H9 (cell line): ENCODE measurements at regions not wholly inside any gene's neighbourhood (a gene's known extent, or its start where the extent isn't known, plus 50 kb on each side); places are given as distances from the start of the nearest gene placed in this dataset.

Source experiments
- DNase-seq: peaks from one replicate; pipeline ENCODE4 v3.0.0-alpha.2; 2017
- H2AFZ ChIP-seq: one replicate; pipeline ENCODE4 v1.6.1; 2013; ENCODE audit warnings: mild to moderate bottlenecking, low read length, control low read depth, moderate library complexity
- H2AK5ac ChIP-seq: 2 replicates; pipeline ENCODE4 v1.6.1; 2013; ENCODE audit warnings: low read length, control low read depth, mixed read lengths; ENCODE audit not compliant: insufficient read length
- H2BK120ac ChIP-seq: one replicate; pipeline ENCODE4 v1.6.1; 2013; ENCODE audit warnings: low read depth, mild to moderate bottlenecking, low read length, control low read depth, inconsistent platforms; ENCODE audit not compliant: poor library complexity, severe bottlenecking
- H2BK12ac ChIP-seq: 2 replicates; pipeline ENCODE4 v1.6.1; 2013; ENCODE audit warnings: low read length, control low read depth, mixed read lengths, low read depth; ENCODE audit not compliant: insufficient read length
- H2BK15ac ChIP-seq: 2 replicates; pipeline ENCODE4 v1.6.1; 2013; ENCODE audit warnings: low read depth, low read length, control low read depth
- H2BK20ac ChIP-seq: one replicate; pipeline ENCODE4 v1.6.1; 2013; ENCODE audit warnings: low read depth, mild to moderate bottlenecking, low read length, control low read depth, inconsistent platforms; ENCODE audit not compliant: poor library complexity, severe bottlenecking
- H2BK5ac ChIP-seq: 2 replicates; pipeline ENCODE4 v1.6.1; 2013; ENCODE audit warnings: low read length, control low read depth, mixed read lengths; ENCODE audit not compliant: insufficient read length
- H3K14ac ChIP-seq: 2 replicates; pipeline ENCODE4 v1.6.1; 2013; ENCODE audit warnings: low read length, control low read depth; ENCODE audit not compliant: insufficient read depth
- H3K18ac ChIP-seq: 2 replicates; pipeline ENCODE4 v1.6.1; 2013; ENCODE audit warnings: low read depth, mild to moderate bottlenecking, mixed read lengths, low read length, control low read depth; ENCODE audit not compliant: insufficient read length
- H3K23ac ChIP-seq: 2 replicates; pipeline ENCODE4 v1.6.1; 2013; ENCODE audit warnings: low read length, control low read depth, mixed read lengths, low read depth; ENCODE audit not compliant: insufficient read length
- H3K23me2 ChIP-seq: 2 replicates; pipeline ENCODE4 v1.6.1; 2013; ENCODE audit warnings: low read depth, mild to moderate bottlenecking, mixed read lengths, low read length, control low read depth; ENCODE audit not compliant: insufficient read length, poor library complexity, severe bottlenecking
- H3K27ac ChIP-seq: 2 replicates; pipeline ENCODE4 v1.5.1; 2013; ENCODE audit warnings: low read length, control low read depth, mixed read lengths, low read depth; ENCODE audit not compliant: insufficient read length
- H3K27me3 ChIP-seq: 2 replicates; pipeline ENCODE4 v1.6.1; 2013; ENCODE audit warnings: low read length, control low read depth, inconsistent platforms; ENCODE audit not compliant: insufficient read depth
- H3K4ac ChIP-seq: 2 replicates; pipeline ENCODE4 v1.6.1; 2013; ENCODE audit warnings: low read depth, mild to moderate bottlenecking, control low read depth, inconsistent platforms, low read length, moderate library complexity
- H3K4me1 ChIP-seq: 2 replicates; pipeline ENCODE4 v1.6.1; 2013; ENCODE audit warnings: low read length, control low read depth, inconsistent platforms; ENCODE audit not compliant: insufficient read depth
- H3K4me2 ChIP-seq: 2 replicates; pipeline ENCODE4 v1.6.1; 2013; ENCODE audit warnings: low read length, control low read depth, mixed read lengths; ENCODE audit not compliant: insufficient read length, insufficient read depth
- H3K56ac ChIP-seq: 2 replicates; pipeline ENCODE4 v1.6.1; 2013; ENCODE audit warnings: low read depth, mild to moderate bottlenecking, mixed read lengths, low read length, control low read depth; ENCODE audit not compliant: insufficient read length
- H3K79me1 ChIP-seq: 2 replicates; pipeline ENCODE4 v1.6.1; 2013; ENCODE audit warnings: low read depth, mild to moderate bottlenecking, moderate library complexity, low read length, control low read depth, inconsistent platforms; ENCODE audit not compliant: insufficient read depth, poor library complexity, severe bottlenecking
- H3K79me2 ChIP-seq: 2 replicates; pipeline ENCODE4 v1.6.1; 2013; ENCODE audit warnings: low read length, control low read depth, inconsistent platforms; ENCODE audit not compliant: insufficient read depth
- H3K9ac ChIP-seq: 2 replicates; pipeline ENCODE4 v1.6.1; 2013; ENCODE audit warnings: low read length, control low read depth, mixed read lengths; ENCODE audit not compliant: insufficient read length; ENCODE audit errors: extremely low read depth
- H3K9me3 ChIP-seq: one replicate; pipeline ENCODE4 v1.6.1; 2013; ENCODE audit warnings: low read depth, low read length, inconsistent platforms; ENCODE audit not compliant: control insufficient read depth
- H3T11ph ChIP-seq: one replicate; pipeline ENCODE4 v1.6.1; 2013; ENCODE audit warnings: mild to moderate bottlenecking, low read length, control low read depth, inconsistent platforms
- H4K20me1 ChIP-seq: one replicate; pipeline ENCODE4 v1.6.1; 2013; ENCODE audit not compliant: control insufficient read depth, insufficient read length, insufficient read depth
- H4K5ac ChIP-seq: 2 replicates; pipeline ENCODE4 v1.6.1; 2013; ENCODE audit warnings: low read depth, mild to moderate bottlenecking, mixed read lengths, low read length, control low read depth; ENCODE audit not compliant: insufficient read length
- H4K8ac ChIP-seq: replicated peaks from 2 replicates; pipeline ENCODE4 v1.6.1; 2013; ENCODE audit warnings: low read length, control low read depth, mixed read lengths, low read depth; ENCODE audit not compliant: insufficient read length
- H4K91ac ChIP-seq: 2 replicates; pipeline ENCODE4 v1.6.1; 2013; ENCODE audit warnings: low read depth, mild to moderate bottlenecking, moderate library complexity, mixed read lengths, low read length, control low read depth; ENCODE audit not compliant: insufficient read length
- H3K27ac Mint-ChIP-seq, 3 experiments: 2 replicates in 2 of 3; 3 replicates in 1 of 3; pipeline ENCODE4 v1.8.0; 2020 to 2021; ENCODE audit warnings: mixed read lengths in 3 of 3, mild to moderate bottlenecking in 1 of 3, moderate library complexity in 1 of 3
- H3K27me3 Mint-ChIP-seq: 2 replicates; pipeline ENCODE4 v1.8.0; 2021; ENCODE audit warnings: low read depth, mild to moderate bottlenecking, moderate library complexity, mixed read lengths
- H3K36me3 Mint-ChIP-seq, 3 experiments: 2 replicates in 2 of 3; 3 replicates in 1 of 3; pipeline ENCODE4 v1.8.0; 2020 to 2021; ENCODE audit warnings: low read depth in 3 of 3, mixed read lengths in 3 of 3; ENCODE audit not compliant: insufficient read depth in 1 of 3
- H3K4me1 Mint-ChIP-seq, 2 experiments: 2 replicates each; pipeline ENCODE4 v1.8.0; 2020; ENCODE audit warnings: mixed read lengths in 2 of 2
- H3K4me3 Mint-ChIP-seq, 2 experiments: 2 replicates in 1 of 2; 3 replicates in 1 of 2; pipeline ENCODE4 v1.8.0; 2020 to 2021; ENCODE audit warnings: mild to moderate bottlenecking in 2 of 2, mixed read lengths in 2 of 2, moderate library complexity in 1 of 2
- H3K9me3 Mint-ChIP-seq, 2 experiments: 2 replicates in 1 of 2; 3 replicates in 1 of 2; pipeline ENCODE4 v1.8.0; 2020; ENCODE audit warnings: mild to moderate bottlenecking in 2 of 2, mixed read lengths in 2 of 2, moderate library complexity in 1 of 2
- CTCF ChIP-seq: fragments of 200-600 bp; sonication (generic); conservative IDR thresholded peaks from 3 replicates; pipeline ENCODE4 v1.8.0; 2021; ENCODE audit warnings: antibody characterized with exemption, mild to moderate bottlenecking
- WGBS: extraction: QIAGEN DNeasy Blood & Tissue Kit; methylation state at CpG from one replicate; pipeline ENCODE4 v1.1.7; 2013; ENCODE audit warnings: missing lambda C conversion rate, low lambda C conversion rate, mixed read lengths; ENCODE audit not compliant: insufficient read length; ENCODE audit errors: extremely low coverage; 5-methylcytosine and 5-hydroxymethylcytosine counted together

DNA sequence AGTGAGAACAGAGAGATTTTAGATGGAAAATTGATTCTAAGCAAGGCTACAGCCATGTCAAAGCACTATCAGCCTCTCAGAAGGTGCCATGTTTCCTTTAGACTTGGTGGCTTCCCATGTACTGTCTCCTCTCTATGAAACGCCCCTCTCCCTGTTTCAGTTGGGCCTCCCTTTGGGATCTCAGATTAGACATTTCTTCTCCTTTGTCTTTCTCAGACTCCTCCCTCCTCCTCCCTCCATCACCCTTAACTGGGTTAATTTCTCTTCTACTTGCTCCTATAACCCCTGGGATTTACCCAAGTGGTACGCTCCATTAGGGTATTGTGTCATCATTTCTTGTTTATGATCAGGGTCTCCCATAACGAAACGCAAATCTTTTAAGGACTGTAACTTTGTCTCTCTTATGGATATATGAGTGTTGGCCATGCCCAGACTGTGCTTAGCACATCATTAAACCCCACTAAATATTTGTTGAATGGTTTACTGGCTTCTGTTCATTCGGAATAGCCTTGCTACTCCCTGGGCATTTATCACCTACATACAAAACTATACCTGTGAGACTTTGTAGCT is 106.8 kb downstream of the FAM9B start:
- Mint-ChIP-seq H3K9me3 (peaks cover 0 to 32% of the 10 kb centered on the region in 2 experiments; a peak in 2 of 5 replicates), H3K27me3 (no peaks in the 10 kb centered on the region; the same call in 1 of the 2 replicates), H3K4me1 (peaks cover 0 to 4% of the 10 kb centered on the region in 2 experiments; a peak in 1 of 4 replicates), H3K4me3 (no peak overlapping the region), H3K27ac (no peak overlapping the region), H3K36me3 (no peaks in the 10 kb centered on the region)
- Histone ChIP-seq H3K27ac (no peak overlapping the region), H3K18ac (no peak overlapping the region), H3K79me1 (no peaks in the 10 kb centered on the region), H2BK5ac (no peak overlapping the region), H4K5ac (no peak overlapping the region), H3K23me2 (no peaks in the 10 kb centered on the region), H2BK15ac (no peak overlapping the region), H3K9ac (no peak overlapping the region), H2BK20ac (no peak overlapping the region), H3K56ac (no peak overlapping the region), H4K20me1 (no peaks in the 10 kb centered on the region), H2AK5ac (no peak overlapping the region), H3T11ph (no peak overlapping the region), H3K4ac (no peak overlapping the region), H4K91ac (no peak overlapping the region), H3K14ac (no peak overlapping the region), H3K23ac (no peak overlapping the region), H3K79me2 (no peaks in the 10 kb centered on the region), H3K27me3 (no peaks in the 10 kb centered on the region), H2AFZ (no peak overlapping the region), H2BK12ac (no peak overlapping the region), H3K4me1 (no peaks in the 10 kb centered on the region), H3K9me3 (no peaks in the 10 kb centered on the region), H2BK120ac (no peak overlapping the region), H3K4me2 (no peak overlapping the region), H4K8ac (no peak overlapping the region)
- DNase-seq: no peak
- no peak for TF ChIP-seq CTCF
- no CpG with 5 or more reads among the region's 5 CpGs for WGBS
